Caco-2 (cell line): ENCODE measurements at regions not wholly inside any gene's neighbourhood (a gene's known extent, or its start where the extent isn't known, plus 50 kb on each side); places are given as distances from the start of the nearest gene placed in this dataset.

ENCODE experiments used
- BruUV-seq: library from RNA; stranded (reverse); fragments of 400-500 nt; replicated peaks from 2 replicates; lab custom pipeline; 2021; lab: Mats Ljungman, UMichigan
- CTCF ChIA-PET: fragments of 300-600 bp; sonication (Branson Sonifier 250); formaldehyde crosslinking; loops from one replicate; lab custom pipeline; 2022; ENCODE audit warnings: antibody characterized with exemption; lab: Charles Lee
- POLR2A ChIA-PET: fragments of 300-600 bp; sonication (Branson Sonifier 250); formaldehyde crosslinking; loops from one replicate; lab custom pipeline; 2022; ENCODE audit warnings: antibody characterized with exemption; lab: Charles Lee
- DNase-seq, 2 experiments: peaks; one replicate each; pipeline versions ENCODE4 v3.0.0 to v3.0.0-alpha.2; 2020 to 2022
- H3K27me3 ChIP-seq: replicated peaks from 2 replicates; pipeline ENCODE4 v1.6.0; 2011; ENCODE audit warnings: low read length; ENCODE audit not compliant: control insufficient read depth, insufficient read depth
- H3K36me3 ChIP-seq: 2 replicates; pipeline ENCODE4 v1.5.1; 2011; ENCODE audit warnings: low read length; ENCODE audit not compliant: control insufficient read depth, insufficient read depth
- H3K4me1 ChIP-seq: fragments of 250-450 bp; sonication (Bioruptor Pico); 2 replicates; pipeline ENCODE4 v1.5.1; 2020; ENCODE audit warnings: mild to moderate bottlenecking
- H3K4me3 ChIP-seq: 2 replicates; pipeline ENCODE4 v1.5.1; 2011; ENCODE audit warnings: low read depth, mild to moderate bottlenecking, control low read depth, low read length
- H3K9me3 ChIP-seq: fragments of 250-450 bp; sonication (Bioruptor Pico); 2 replicates; pipeline ENCODE4 v1.5.1; 2020; ENCODE audit warnings: mild to moderate bottlenecking, moderate library complexity
- H3K27ac Mint-ChIP-seq: one replicate; pipeline ENCODE4 v1.8.0; 2022; ENCODE audit warnings: mixed read lengths; ENCODE audit not compliant: unreplicated experiment
- H3K27me3 Mint-ChIP-seq: one replicate; pipeline ENCODE4 v1.8.0; 2022; ENCODE audit warnings: mixed read lengths; ENCODE audit not compliant: insufficient read depth, unreplicated experiment
- H3K36me3 Mint-ChIP-seq: one replicate; pipeline ENCODE4 v1.8.0; 2022; ENCODE audit warnings: mild to moderate bottlenecking, mixed read lengths; ENCODE audit not compliant: insufficient read depth, unreplicated experiment
- H3K4me1 Mint-ChIP-seq: one replicate; pipeline ENCODE4 v1.8.0; 2022; ENCODE audit warnings: low read depth, mixed read lengths; ENCODE audit not compliant: unreplicated experiment
- H3K4me3 Mint-ChIP-seq: one replicate; pipeline ENCODE4 v1.8.0; 2022; ENCODE audit warnings: mild to moderate bottlenecking, moderate library complexity, mixed read lengths; ENCODE audit not compliant: unreplicated experiment
- H3K9me3 Mint-ChIP-seq: one replicate; pipeline ENCODE4 v1.8.0; 2022; ENCODE audit warnings: mixed read lengths; ENCODE audit not compliant: unreplicated experiment
- intact Hi-C: fragments of 100-400 bp; cut with micrococcal nuclease; formaldehyde crosslinking; loops from one replicate; pipeline ENCODE4 v1.10.0; 2022; ENCODE audit not compliant: unreplicated experiment
- TF ChIP-seq, protein P1 (sequence below), 2 experiments: fragments of 200-600 bp in 1 of 2; IDR thresholded peaks; 1 replicate in 1 of 2; 2 replicates in 1 of 2; pipeline versions ENCODE4 v1.5.1 to v1.8.0; 2011 to 2022; ENCODE audit warnings: antibody characterized with exemption in 1 of 2, control low read depth in 1 of 2, inconsistent platforms in 1 of 2, low read depth in 1 of 2, low read length in 1 of 2, mild to moderate bottlenecking in 1 of 2, moderate library complexity in 1 of 2; ENCODE audit not compliant: insufficient read depth in 1 of 2, severe bottlenecking in 1 of 2, unreplicated experiment in 1 of 2

DNA sequence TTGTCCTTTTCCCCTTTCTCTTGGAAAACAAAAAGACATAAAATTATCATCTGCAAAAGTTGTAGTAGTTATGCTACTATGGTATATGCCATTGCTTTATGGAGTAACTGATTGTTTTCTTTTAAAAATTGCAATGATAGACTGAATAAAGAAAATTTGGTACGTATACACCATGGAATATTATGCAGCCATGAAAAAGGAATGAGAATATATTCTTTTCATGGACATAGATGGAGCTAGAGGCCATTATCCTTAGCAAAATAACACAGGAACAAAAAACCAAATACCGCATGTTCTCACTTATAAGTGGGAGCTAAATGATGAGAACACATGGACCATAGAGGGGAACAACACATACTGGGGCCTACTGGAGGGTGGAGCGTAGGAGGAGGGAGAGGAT lies 538.8 kb downstream of the PLXDC2 start:
- Histone ChIP-seq H3K9me3 (no peaks in the 10 kb centered on the region), H3K4me3 (no peak overlapping the region), H3K4me1 (no peaks in the 10 kb centered on the region), H3K27me3 (no peaks in the 10 kb centered on the region), H3K36me3 (no peaks in the 10 kb centered on the region)
- no peak overlapping the region for H3K27ac Mint-ChIP-seq
- no peaks in the 10 kb centered on the region for H3K4me1 Mint-ChIP-seq
- TF ChIP-seq, protein P1, sequence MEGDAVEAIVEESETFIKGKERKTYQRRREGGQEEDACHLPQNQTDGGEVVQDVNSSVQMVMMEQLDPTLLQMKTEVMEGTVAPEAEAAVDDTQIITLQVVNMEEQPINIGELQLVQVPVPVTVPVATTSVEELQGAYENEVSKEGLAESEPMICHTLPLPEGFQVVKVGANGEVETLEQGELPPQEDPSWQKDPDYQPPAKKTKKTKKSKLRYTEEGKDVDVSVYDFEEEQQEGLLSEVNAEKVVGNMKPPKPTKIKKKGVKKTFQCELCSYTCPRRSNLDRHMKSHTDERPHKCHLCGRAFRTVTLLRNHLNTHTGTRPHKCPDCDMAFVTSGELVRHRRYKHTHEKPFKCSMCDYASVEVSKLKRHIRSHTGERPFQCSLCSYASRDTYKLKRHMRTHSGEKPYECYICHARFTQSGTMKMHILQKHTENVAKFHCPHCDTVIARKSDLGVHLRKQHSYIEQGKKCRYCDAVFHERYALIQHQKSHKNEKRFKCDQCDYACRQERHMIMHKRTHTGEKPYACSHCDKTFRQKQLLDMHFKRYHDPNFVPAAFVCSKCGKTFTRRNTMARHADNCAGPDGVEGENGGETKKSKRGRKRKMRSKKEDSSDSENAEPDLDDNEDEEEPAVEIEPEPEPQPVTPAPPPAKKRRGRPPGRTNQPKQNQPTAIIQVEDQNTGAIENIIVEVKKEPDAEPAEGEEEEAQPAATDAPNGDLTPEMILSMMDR (IDR thresholded peaks at IDR 0.05; ENCODE audit: insufficient read depth in 1 of 2, low read depth in 1 of 2, low read length in 1 of 2, severe bottlenecking in 1 of 2, unreplicated experiment in 1 of 2) = no peak
- no peak for DNase-seq
- intact Hi-C loops = no loop called here
- BruUV-seq = no TSS peak
- no peaks in the 10 kb centered on the region for H3K9me3 Mint-ChIP-seq
- CTCF ChIA-PET = no interaction called here
- no peaks in the 10 kb centered on the region for H3K36me3 Mint-ChIP-seq
- POLR2A ChIA-PET = no interaction called here
- H3K4me3 Mint-ChIP-seq = no peak overlapping the region
- peaks cover 6% of the 10 kb centered on the region for H3K27me3 Mint-ChIP-seq

DNA sequence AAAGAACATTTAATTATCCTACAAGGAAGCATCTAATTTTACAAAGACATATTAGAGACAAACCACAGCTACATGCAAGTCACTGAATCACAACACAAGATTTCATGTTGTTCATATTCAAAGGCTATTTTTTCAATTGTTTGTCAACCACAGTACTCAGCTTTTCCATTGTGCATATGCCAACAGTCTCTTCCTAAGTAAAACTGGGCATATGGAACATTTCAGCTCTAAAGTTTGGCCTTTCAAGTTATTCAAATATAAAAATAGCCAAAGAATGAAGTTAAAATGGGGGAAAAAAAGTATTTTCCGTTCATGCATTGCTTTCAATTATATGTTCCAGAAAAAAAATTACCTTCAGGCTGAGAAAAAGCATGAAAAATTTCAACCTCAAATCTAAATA lies 537.9 kb downstream of the PLXDC2 start:
- CTCF ChIA-PET = no interaction called here
- intact Hi-C loops = no loop called here
- Mint-ChIP-seq H3K27ac (no peak overlapping the region), H3K4me1 (no peaks in the 10 kb centered on the region), H3K4me3 (no peak overlapping the region), H3K9me3 (no peaks in the 10 kb centered on the region), H3K36me3 (no peaks in the 10 kb centered on the region), H3K27me3 (peaks cover 1% of the 10 kb centered on the region)
- no peak for DNase-seq
- no peaks in the 10 kb centered on the region for H3K27me3 ChIP-seq
- TF ChIP-seq, protein P1 (IDR thresholded peaks at IDR 0.05; ENCODE audit: insufficient read depth in 1 of 2, low read depth in 1 of 2, low read length in 1 of 2, severe bottlenecking in 1 of 2, unreplicated experiment in 1 of 2) = no peak
- H3K9me3 ChIP-seq = no peaks in the 10 kb centered on the region
- POLR2A ChIA-PET = no interaction called here
- BruUV-seq = no TSS peak
- H3K4me1 ChIP-seq = no peaks in the 10 kb centered on the region
- no peaks in the 10 kb centered on the region for H3K36me3 ChIP-seq
- no peak overlapping the region for H3K4me3 ChIP-seq

DNA sequence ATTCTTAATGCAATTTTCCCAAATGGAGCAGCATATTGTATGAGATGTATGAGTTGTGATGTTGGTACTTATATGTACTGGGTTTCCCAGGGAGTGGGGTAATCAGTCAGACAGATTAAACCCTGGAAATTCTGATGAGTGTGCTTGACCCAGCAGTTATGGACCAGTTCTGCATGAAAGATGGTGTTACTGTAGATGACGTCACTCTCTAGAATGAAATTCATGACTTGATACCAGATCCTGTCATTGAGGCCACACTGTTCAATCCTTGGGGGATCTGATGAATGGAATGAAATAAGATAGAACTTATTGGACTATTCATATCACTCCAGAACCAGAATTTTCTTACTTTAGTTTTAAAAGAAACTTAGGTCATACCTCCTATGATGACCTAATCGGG lies 534.3 kb downstream of the PLXDC2 start:
- Histone ChIP-seq H3K9me3 (no peaks in the 10 kb centered on the region; the same call in 1 of the 2 replicates), H3K4me3 (no peak overlapping the region), H3K27me3 (no peaks in the 10 kb centered on the region), H3K4me1 (no peaks in the 10 kb centered on the region), H3K36me3 (no peaks in the 10 kb centered on the region)
- BruUV-seq = no TSS peak
- no peaks in the 10 kb centered on the region for H3K4me1 Mint-ChIP-seq
- ChIA-PET POLR2A (no interaction called here), CTCF (no interaction called here)
- no peak for DNase-seq
- no peaks in the 10 kb centered on the region for H3K9me3 Mint-ChIP-seq
- no peaks in the 10 kb centered on the region for H3K36me3 Mint-ChIP-seq
- H3K4me3 Mint-ChIP-seq = no peak overlapping the region
- TF ChIP-seq, protein P1 (IDR thresholded peaks at IDR 0.05; ENCODE audit: insufficient read depth in 1 of 2, low read depth in 1 of 2, low read length in 1 of 2, severe bottlenecking in 1 of 2, unreplicated experiment in 1 of 2) = no peak
- no peaks in the 10 kb centered on the region for H3K27me3 Mint-ChIP-seq
- intact Hi-C loops = no loop called here
- H3K27ac Mint-ChIP-seq = no peak overlapping the region
